ENCODE measurements at regions not wholly inside any gene's neighbourhood (a gene's known extent, or its start where the extent isn't known, plus 50 kb on each side); places are given as distances from the start of the nearest gene placed in this dataset.

- TF ChIP-seq EP300 (IDR thresholded peaks at IDR 0.05) (no peak), POLR2A (IDR thresholded peaks at IDR 0.05) (no peak), CTCF (IDR thresholded peaks at IDR 0.05) (no peak), POLR2AphosphoS5 (IDR thresholded peaks at IDR 0.05) (no peak)
- WGBS, 2 donors, result 71 to 84% methylated on average over 2 of the region's 2 CpGs
- H3K36me3 ChIP-seq, result no peaks in the 10 kb centered on the region
- H3K4me1 ChIP-seq, result no peaks in the 10 kb centered on the region
- intact Hi-C loops (cut with DNase I), result no loop called here
- no peak overlapping the region for H3K27ac ChIP-seq
- H3K9me3 ChIP-seq, result no peaks in the 10 kb centered on the region
- no peak for DNase-seq
- H3K4me3 ChIP-seq, result no peak overlapping the region
- H3K27me3 ChIP-seq, result no peaks in the 10 kb centered on the region
Observed at GRCh38 chr21:25199944-25200343, 407.3 kb downstream of the MRPL39 start.

GRCh38 chr21:25191141-25191540 lies 416.1 kb downstream of the MRPL39 start:
- no peaks in the 10 kb centered on the region for H3K9me3 ChIP-seq
- no peak for TF ChIP-seq EP300 (IDR thresholded peaks at IDR 0.05)
- TF ChIP-seq CTCF (IDR thresholded peaks at IDR 0.05), result no peak
- TF ChIP-seq POLR2AphosphoS5 (IDR thresholded peaks at IDR 0.05), result no peak
- no peak for TF ChIP-seq POLR2A (IDR thresholded peaks at IDR 0.05)
- no peak overlapping the region for H3K4me3 ChIP-seq
- no peak for DNase-seq
- no peaks in the 10 kb centered on the region for H3K27me3 ChIP-seq
- intact Hi-C loops (cut with DNase I), result no loop called here
- H3K27ac ChIP-seq, result no peak overlapping the region
- H3K36me3 ChIP-seq, result no peaks in the 10 kb centered on the region
- H3K4me1 ChIP-seq, result no peaks in the 10 kb centered on the region

GRCh38 chr21:25189497-25189896 lies 417.8 kb downstream of the MRPL39 start:
- intact Hi-C loops (cut with DNase I), result no loop called here
- WGBS, 2 donors, result 96% methylated on average over 2 of the region's 2 CpGs
- Histone ChIP-seq H3K4me3 (no peak overlapping the region), H3K36me3 (no peaks in the 10 kb centered on the region), H3K9me3 (no peaks in the 10 kb centered on the region), H3K27ac (no peak overlapping the region), H3K27me3 (no peaks in the 10 kb centered on the region), H3K4me1 (no peaks in the 10 kb centered on the region)
- no peak for TF ChIP-seq CTCF (IDR thresholded peaks at IDR 0.05)
- TF ChIP-seq EP300 (IDR thresholded peaks at IDR 0.05), result no peak
- TF ChIP-seq POLR2AphosphoS5 (IDR thresholded peaks at IDR 0.05), result no peak
- no peak for TF ChIP-seq POLR2A (IDR thresholded peaks at IDR 0.05)
- no peak for DNase-seq

GRCh38 chr21:25188677-25189079 lies 418.6 kb downstream of the MRPL39 start:
- H3K4me3 ChIP-seq, result no peak overlapping the region
- no peaks in the 10 kb centered on the region for H3K36me3 ChIP-seq
- 82 to 87% methylated on average over 2 of the region's 2 CpGs for whole genome bisulfite sequencing, 2 donors
- no peak overlapping the region for H3K27ac ChIP-seq
- H3K9me3 ChIP-seq, result no peaks in the 10 kb centered on the region
- no peaks in the 10 kb centered on the region for H3K4me1 ChIP-seq
- TF ChIP-seq CTCF (IDR thresholded peaks at IDR 0.05) (no peak), EP300 (IDR thresholded peaks at IDR 0.05) (no peak), POLR2A (IDR thresholded peaks at IDR 0.05) (no peak), POLR2AphosphoS5 (IDR thresholded peaks at IDR 0.05) (no peak)
- H3K27me3 ChIP-seq, result no peaks in the 10 kb centered on the region
- intact Hi-C loops (cut with DNase I), result no loop called here
- no peak for DNase-seq

- TF ChIP-seq POLR2A (IDR thresholded peaks at IDR 0.05) (no peak), POLR2AphosphoS5 (IDR thresholded peaks at IDR 0.05) (no peak), EP300 (IDR thresholded peaks at IDR 0.05) (no peak), CTCF (IDR thresholded peaks at IDR 0.05) (no peak)
- no peaks in the 10 kb centered on the region for H3K9me3 ChIP-seq
- DNase-seq, result no peak
- no peaks in the 10 kb centered on the region for H3K36me3 ChIP-seq
- H3K4me1 ChIP-seq, result no peaks in the 10 kb centered on the region
- H3K4me3 ChIP-seq, result no peak overlapping the region
- no peaks in the 10 kb centered on the region for H3K27me3 ChIP-seq
- no peak overlapping the region for H3K27ac ChIP-seq
- intact Hi-C loops (cut with DNase I), result no loop called here
Observed at GRCh38 chr21:25186273-25186672, 421.0 kb downstream of the MRPL39 start.
